Large intestine (tissue), 3 donors: ENCODE measurements at regions not wholly inside any gene's neighbourhood (a gene's known extent, or its start where the extent isn't known, plus 50 kb on each side); places are given as distances from the start of the nearest gene placed in this dataset.
"Not testable (repeated sequence)": the region's sequence is repeated elsewhere in the genome, so short reads cannot be mapped to it uniquely, and the experiment has no call there.

Source experiments
- DNase-seq, 2 donors: peaks; one replicate each; pipeline versions ENCODE4 v3.0.0 to v3.0.0-alpha.2; 2013
- H3K27ac ChIP-seq: one replicate; pipeline ENCODE4 v1.5.1; 2013; ENCODE audit warnings: low read length
- H3K27me3 ChIP-seq: 2 replicates; pipeline ENCODE4 v1.6.1; 2013; ENCODE audit warnings: low read length; ENCODE audit not compliant: control insufficient read depth, insufficient read depth
- H3K36me3 ChIP-seq: 2 replicates; pipeline ENCODE4 v1.6.1; 2013; ENCODE audit warnings: low read length; ENCODE audit not compliant: control insufficient read depth, insufficient read depth
- H3K4me1 ChIP-seq: one replicate; pipeline ENCODE4 v1.6.1; 2013; ENCODE audit warnings: low read length; ENCODE audit not compliant: control insufficient read depth, insufficient read depth
- H3K4me3 ChIP-seq: one replicate; pipeline ENCODE4 v1.5.1; 2013; ENCODE audit warnings: low read length
- H3K9me3 ChIP-seq: one replicate; pipeline ENCODE4 v1.6.1; 2013; ENCODE audit warnings: mild to moderate bottlenecking, low read depth, low read length, moderate library complexity; ENCODE audit not compliant: control insufficient read depth
- WGBS: methylation state at CpG from one replicate; pipeline ENCODE4 v1.1.5; 2013; ENCODE audit warnings: low lambda C conversion rate; ENCODE audit not compliant: insufficient coverage; 5-methylcytosine and 5-hydroxymethylcytosine counted together

- H3K27me3 ChIP-seq, H3K4me3 ChIP-seq, H3K36me3 ChIP-seq, H3K9me3 ChIP-seq, H3K27ac ChIP-seq, DNase-seq: not testable (repeated sequence)
- no CpG with 5 or more reads among the region's 5 CpGs for WGBS
- H3K4me1 ChIP-seq = peaks cover 34% of the 10 kb centered on the region
Measured at GRCh38 chr9:89689321-89689720, 84.5 kb downstream of the GADD45G start.

- H3K9me3 ChIP-seq = no peaks in the 10 kb centered on the region
- DNase-seq = peak in 1 of 2 donors; percentile 35
- H3K27me3 ChIP-seq = no peaks in the 10 kb centered on the region
- H3K27ac ChIP-seq = no peak overlapping the region
- H3K36me3 ChIP-seq = no peaks in the 10 kb centered on the region
- no CpG with 5 or more reads among the region's 3 CpGs for WGBS
- no peak overlapping the region for H3K4me3 ChIP-seq
- peaks cover 25% of the 10 kb centered on the region for H3K4me1 ChIP-seq
Measured at GRCh38 chr9:89690334-89690912, 85.6 kb downstream of the GADD45G start.

- no peaks in the 10 kb centered on the region for H3K36me3 ChIP-seq
- no peaks in the 10 kb centered on the region for H3K27me3 ChIP-seq
- no peak overlapping the region for H3K4me3 ChIP-seq
- H3K4me1 ChIP-seq = no peaks in the 10 kb centered on the region
- no CpG with 5 or more reads among the region's 5 CpGs for WGBS
- no peak overlapping the region for H3K27ac ChIP-seq
- no peak for DNase-seq
- no peaks in the 10 kb centered on the region for H3K9me3 ChIP-seq
Measured at GRCh38 chr9:89695441-89695891, 90.7 kb downstream of the GADD45G start.

GRCh38 chr9:89695979-89696378 is 91.2 kb downstream of the GADD45G start:
- not testable (repeated sequence) for H3K27me3 ChIP-seq, H3K36me3 ChIP-seq, H3K27ac ChIP-seq, H3K9me3 ChIP-seq, DNase-seq, H3K4me1 ChIP-seq, H3K4me3 ChIP-seq
- no CpG with 5 or more reads among the region's 6 CpGs for WGBS

GRCh38 chr9:89696780-89697179 is 92.0 kb downstream of the GADD45G start:
- Histone ChIP-seq H3K36me3 (no peaks in the 10 kb centered on the region), H3K4me3 (no peak overlapping the region), H3K4me1 (no peaks in the 10 kb centered on the region), H3K9me3 (no peaks in the 10 kb centered on the region), H3K27me3 (no peaks in the 10 kb centered on the region), H3K27ac (no peak overlapping the region)
- DNase-seq = no peak
- no CpG with 5 or more reads among the region's 2 CpGs for WGBS

- no peaks in the 10 kb centered on the region for H3K4me1 ChIP-seq
- H3K9me3 ChIP-seq = no peaks in the 10 kb centered on the region
- no peak for DNase-seq
- no peaks in the 10 kb centered on the region for H3K36me3 ChIP-seq
- WGBS = no CpG with 5 or more reads among the region's 3 CpGs
- H3K27me3 ChIP-seq = no peaks in the 10 kb centered on the region
- no peak overlapping the region for H3K27ac ChIP-seq
- no peak overlapping the region for H3K4me3 ChIP-seq
Measured at GRCh38 chr9:89697553-89697952, 92.7 kb downstream of the GADD45G start.

GRCh38 chr9:89698411-89699005 is 93.7 kb downstream of the GADD45G start:
- H3K4me3 ChIP-seq = no peak overlapping the region
- WGBS = no CpG with 5 or more reads among the region's 8 CpGs
- no peaks in the 10 kb centered on the region for H3K27me3 ChIP-seq
- H3K27ac ChIP-seq = no peak overlapping the region
- no peaks in the 10 kb centered on the region for H3K4me1 ChIP-seq
- H3K9me3 ChIP-seq = no peaks in the 10 kb centered on the region
- H3K36me3 ChIP-seq = no peaks in the 10 kb centered on the region
- no peak for DNase-seq

- Histone ChIP-seq H3K27ac (no peak overlapping the region), H3K4me1 (no peaks in the 10 kb centered on the region), H3K36me3 (no peaks in the 10 kb centered on the region), H3K27me3 (no peaks in the 10 kb centered on the region), H3K4me3 (no peak overlapping the region), H3K9me3 (no peaks in the 10 kb centered on the region)
- DNase-seq = peak in 1 of 2 donors; percentile 39
- WGBS = 80% methylated on average over 1 of the region's 11 CpGs
Measured at GRCh38 chr9:89699646-89700045, 94.8 kb downstream of the GADD45G start.

- H3K27ac ChIP-seq = no peak overlapping the region
- no peaks in the 10 kb centered on the region for H3K9me3 ChIP-seq
- H3K27me3 ChIP-seq = no peaks in the 10 kb centered on the region
- WGBS = 100% methylated on average over 1 of the region's 14 CpGs
- no peaks in the 10 kb centered on the region for H3K36me3 ChIP-seq
- no peaks in the 10 kb centered on the region for H3K4me1 ChIP-seq
- no peak overlapping the region for H3K4me3 ChIP-seq
- peak; percentile 23 to 34 for DNase-seq
Measured at GRCh38 chr9:89701221-89701798, 96.5 kb downstream of the GADD45G start.

- no peak for DNase-seq
- Histone ChIP-seq H3K27me3 (no peaks in the 10 kb centered on the region), H3K36me3 (no peaks in the 10 kb centered on the region), H3K27ac (no peak overlapping the region), H3K4me3 (no peak overlapping the region), H3K4me1 (no peaks in the 10 kb centered on the region), H3K9me3 (no peaks in the 10 kb centered on the region)
- WGBS = 90% methylated on average over 1 of the region's 3 CpGs
Measured at GRCh38 chr9:89702401-89702800, 97.6 kb downstream of the GADD45G start.

GRCh38 chr9:89705651-89706050 is 100.8 kb downstream of the GADD45G start:
- no peaks in the 10 kb centered on the region for H3K4me1 ChIP-seq
- H3K27ac ChIP-seq = no peak overlapping the region
- DNase-seq = no peak
- WGBS = no CpG with 5 or more reads among the region's 1 CpG
- H3K4me3 ChIP-seq = no peak overlapping the region
- no peaks in the 10 kb centered on the region for H3K27me3 ChIP-seq
- no peaks in the 10 kb centered on the region for H3K36me3 ChIP-seq
- no peaks in the 10 kb centered on the region for H3K9me3 ChIP-seq
